Occipital lobe (tissue), 1 donor: ENCODE measurements at regions not wholly inside any gene's neighbourhood (a gene's known extent, or its start where the extent isn't known, plus 50 kb on each side); places are given as distances from the start of the nearest gene placed in this dataset.
"Not testable (repeated sequence)": the region's sequence is repeated elsewhere in the genome, so short reads cannot be mapped to it uniquely, and the experiment has no call there.

Experiments
- DNase-seq: peaks from one replicate; lab custom pipeline; 2025; lab: John Stamatoyannopoulos, UW

DNA sequence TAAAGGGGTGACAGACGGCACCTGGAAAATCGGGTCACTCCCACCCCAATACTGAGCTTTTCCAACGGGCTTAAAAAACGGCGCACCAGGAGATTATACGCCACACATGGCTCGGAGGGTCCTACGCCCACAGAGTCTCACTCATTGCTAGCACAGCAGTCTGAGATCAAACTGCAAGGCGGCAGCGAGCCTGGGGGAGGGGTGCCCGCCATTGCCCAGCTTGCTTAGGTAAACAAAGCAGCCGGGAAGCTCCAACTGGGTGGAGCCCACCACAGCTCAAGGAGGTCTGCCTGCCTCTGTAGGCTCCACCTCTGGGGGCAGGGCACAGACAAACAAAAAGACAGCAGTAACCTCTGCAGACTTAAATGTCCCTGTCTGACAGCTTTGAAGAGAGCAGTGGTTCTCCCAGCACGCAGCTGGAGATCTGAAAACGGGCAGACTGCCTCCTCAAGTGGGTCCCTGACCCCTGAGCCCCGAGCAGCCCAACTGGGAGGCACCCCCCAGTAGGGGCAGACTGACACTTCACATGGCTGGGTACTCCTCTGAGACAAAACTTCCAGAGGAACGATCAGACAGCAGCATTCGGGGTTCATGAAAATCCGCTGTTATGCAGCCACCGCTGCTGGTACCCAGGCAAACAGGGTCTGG, 162.8 kb upstream of the GJE1 start:
- not testable (repeated sequence) for DNase-seq

DNA sequence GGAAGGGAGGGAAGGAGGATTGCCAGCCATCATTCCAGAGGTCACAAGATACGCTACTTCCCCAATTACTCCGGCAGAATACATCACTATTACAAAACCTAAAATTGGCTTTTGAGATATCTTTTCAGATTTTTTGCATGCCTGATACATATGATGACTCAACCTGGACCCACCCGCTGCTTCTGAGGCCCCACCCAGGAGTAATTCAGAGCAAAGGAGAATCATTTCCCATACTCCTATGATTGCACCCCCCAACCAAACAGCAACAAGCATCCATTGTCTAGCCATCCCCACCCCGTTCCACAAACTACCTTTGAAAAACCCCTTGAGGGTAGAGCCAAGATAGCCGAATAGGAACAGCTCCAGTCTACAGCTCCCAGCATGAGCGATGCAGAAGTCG, 163.5 kb upstream of the GJE1 start:
- DNase-seq = no peak

DNA sequence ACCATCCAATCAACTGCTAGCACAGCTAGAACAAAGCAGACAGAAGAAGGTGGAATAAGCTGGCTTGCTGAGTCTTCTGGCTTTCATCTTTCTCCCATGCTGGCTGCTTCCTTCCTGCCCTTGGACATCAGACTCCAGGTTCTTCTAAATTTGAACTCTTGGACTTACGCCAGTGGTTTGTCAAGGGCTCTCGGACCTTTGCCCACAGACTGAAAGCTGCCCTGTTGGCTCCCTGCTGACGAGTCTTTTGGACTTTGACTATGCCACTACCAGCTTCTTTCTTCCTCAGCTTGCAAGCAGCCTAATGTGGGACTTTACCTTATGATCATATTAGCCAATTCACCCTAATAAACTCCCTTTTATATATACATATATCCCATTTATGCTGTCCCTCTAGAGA, 164.1 kb upstream of the GJE1 start:
- DNase-seq = no peak

- DNase-seq = no peak
These were observed 167.6 kb upstream of the GJE1 start for GRCh38 chr6:141965016-141965545.

GRCh38 chr6:141963543-141964295, 169.0 kb upstream of the GJE1 start:
- DNase-seq = no peak

- DNase-seq = no peak
These were observed 175.5 kb upstream of the GJE1 start for GRCh38 chr6:141957271-141957670.

DNA sequence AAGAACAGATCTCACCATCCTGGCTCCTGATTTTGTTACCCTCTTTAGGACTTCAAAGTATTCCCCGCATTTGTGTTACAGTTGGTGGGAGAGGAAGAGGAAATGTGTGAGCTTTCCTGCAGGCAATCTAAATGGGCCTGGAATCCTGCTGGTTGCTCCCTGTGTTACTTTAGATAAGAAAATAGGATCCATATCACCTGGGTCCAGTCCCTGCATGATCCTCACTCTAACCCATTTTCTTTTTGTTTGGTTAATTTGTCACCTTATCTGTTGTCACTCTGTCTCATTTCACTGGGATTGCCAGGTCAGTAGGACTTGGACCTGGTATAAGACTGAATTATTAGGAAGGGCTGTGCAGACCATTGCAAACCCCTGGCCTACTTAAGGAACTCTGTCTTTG, 175.9 kb upstream of the GJE1 start:
- no peak for DNase-seq

DNA sequence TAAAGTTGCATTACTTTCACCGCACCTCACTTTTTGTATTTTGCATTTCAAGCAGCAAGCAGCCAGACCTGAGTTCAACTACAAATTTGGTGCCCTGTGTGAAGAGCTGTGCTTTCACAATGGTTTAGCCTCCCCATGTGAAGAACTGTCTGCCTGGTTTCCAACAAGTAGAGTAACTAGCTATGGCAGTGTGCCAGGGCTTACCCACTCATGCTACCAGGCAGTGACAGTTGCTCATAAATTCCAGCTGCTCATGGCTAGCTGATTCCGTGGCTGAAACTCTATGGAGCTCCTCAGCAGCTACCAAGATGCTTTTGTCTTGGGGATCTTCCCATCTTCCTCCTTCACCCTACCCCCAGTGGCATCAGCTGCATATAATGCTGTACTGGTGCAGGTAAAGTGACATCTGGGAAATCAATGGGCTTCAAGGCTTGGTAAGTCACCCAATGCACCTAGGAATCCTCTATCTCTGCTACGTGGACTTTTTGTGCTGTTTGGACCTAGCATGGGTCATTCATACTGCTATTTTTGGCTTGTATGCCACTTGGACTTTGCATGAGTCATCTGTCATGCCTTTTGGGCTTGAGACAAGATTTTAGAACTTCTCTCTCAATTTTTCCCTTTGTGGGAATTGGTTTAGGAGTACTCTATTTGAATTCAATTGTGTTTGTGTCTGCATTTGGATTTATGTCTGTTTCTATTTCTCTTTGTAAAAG, 176.5 kb upstream of the GJE1 start:
- DNase-seq = peak; percentile 3

GRCh38 chr6:141953072-141953471, 179.7 kb upstream of the GJE1 start:
- no peak for DNase-seq

DNA sequence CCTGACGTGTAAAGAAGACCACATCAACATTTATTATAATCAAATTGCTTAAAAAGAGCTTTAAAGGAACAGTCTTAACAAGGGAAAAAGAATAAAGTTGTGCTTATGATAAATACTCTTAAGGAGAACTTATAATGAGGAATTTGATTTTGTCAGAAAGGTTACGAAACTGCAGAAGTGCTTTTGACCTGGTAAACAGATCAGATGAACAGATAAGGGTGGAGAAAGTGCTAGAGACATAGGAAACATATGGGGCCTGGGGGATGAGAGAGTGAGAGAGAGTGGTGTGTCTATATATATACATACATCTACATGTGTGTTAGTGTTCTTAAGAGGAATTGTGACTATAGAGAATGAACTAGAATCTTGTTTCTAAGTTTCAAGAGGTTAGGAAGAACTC, 186.2 kb upstream of the GJE1 start:
- no peak for DNase-seq

- no peak for DNase-seq
These were observed 194.1 kb upstream of the GJE1 start for GRCh38 chr6:141938664-141939063.

DNA sequence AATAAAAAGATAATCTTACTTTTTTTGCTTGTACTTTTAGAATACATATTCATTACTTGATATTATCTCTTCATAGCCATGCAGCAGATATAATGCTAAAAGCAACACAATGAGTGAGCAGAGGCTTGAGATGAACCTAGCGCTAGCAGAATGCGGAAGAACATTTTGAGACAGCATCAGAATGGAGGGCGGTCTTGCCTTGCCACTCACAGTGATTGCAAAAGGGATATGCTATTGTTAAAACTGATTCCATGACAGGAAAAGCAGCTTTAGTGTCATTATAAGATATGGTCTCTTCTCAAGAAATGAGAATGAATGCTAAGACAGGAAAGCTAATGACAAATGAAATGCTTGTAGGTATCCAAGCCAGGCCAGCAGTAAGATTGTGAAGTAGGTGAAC, 200.0 kb upstream of the GJE1 start:
- DNase-seq = no peak

DNA sequence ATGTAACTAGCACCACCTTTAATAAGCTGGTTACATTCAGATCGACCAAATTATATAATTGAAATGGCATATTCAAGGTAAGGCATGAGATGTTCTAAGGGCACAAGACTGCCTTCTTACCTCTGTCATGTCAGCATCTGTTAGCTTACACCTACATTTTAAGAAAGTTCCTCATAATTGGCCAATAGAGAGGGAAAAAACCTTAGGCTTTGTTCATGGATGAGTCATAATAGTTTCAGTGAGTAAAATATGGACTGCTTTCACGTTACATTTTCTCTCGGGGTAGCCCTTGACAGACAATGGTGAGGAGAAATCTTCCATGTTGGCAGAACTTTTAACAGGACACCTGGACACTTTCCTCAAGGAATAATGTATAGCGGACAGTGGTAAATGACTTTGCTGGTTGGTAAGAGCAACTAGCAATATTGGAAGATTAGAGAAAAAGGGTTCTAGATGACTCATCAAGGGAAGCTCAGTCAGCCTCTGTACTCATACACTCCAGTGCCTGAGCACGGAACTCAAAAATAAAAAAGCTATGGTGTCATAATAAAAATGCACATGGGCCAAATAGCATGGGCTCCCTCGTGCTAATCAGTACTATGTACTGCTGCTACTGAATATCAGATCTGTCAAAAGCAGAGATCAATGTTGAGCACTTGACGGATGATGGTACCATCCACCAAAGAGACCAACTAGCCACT, 206.4 kb upstream of the GJE1 start:
- not testable (repeated sequence) for DNase-seq

DNA sequence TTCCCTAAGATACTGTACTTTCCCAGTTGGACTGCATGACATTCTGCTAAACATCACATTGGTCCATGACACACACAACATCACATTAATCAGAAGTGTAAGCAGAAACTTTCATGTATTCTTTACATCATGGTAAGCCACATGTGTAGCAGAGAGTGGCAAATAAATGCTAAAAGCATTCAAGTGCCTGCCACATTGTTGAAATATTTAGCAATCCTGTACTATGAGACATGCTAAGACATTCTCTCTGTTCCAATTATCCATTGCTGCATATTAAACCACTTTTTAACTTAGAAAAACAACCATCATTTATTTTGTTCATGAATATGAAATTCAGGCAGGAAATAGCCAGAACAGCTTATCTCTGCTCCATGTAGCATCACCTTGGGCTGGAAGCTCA, 207.7 kb upstream of the GJE1 start:
- no peak for DNase-seq

GRCh38 chr6:141922898-141923297, 209.8 kb upstream of the GJE1 start:
- no peak for DNase-seq

DNA sequence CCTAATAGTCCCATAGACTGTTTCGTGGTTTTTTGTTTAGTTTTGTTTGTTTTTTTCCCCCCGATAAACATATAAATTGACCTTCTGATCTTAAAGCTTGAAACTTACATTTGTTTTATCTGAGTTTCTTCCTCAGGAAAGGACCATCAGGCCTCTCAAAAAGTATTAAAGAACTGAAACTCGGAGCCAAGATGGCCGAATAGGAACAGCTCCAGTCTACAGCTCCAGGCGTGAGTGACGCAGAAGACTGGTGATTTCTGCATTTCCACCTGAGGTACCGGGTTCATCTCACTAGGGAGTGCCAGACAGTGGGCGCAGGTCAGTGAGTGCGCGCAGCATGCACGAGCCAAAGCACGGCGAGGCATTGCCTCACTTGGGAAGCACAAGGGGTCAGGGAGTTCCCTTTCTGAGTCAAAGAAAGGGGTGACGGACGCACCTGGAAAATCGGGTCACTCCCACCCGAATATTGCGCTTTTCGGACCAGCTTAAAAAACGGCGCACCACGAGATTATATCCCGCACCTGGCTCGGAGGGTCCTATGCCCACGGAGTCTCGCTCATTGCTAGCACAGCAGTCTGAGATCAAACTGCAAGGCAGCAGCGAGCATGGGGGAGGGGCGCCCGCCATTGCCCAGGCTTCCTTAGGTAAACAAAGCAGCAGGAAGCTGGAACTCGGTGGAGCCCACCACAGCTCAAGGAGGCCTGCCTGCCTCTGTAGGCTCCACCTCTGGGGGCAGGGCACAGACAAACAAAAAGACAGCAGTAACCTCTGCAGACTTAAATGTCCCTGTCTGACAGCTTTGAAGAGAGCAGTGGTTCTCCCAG, 215.8 kb upstream of the GJE1 start:
- not testable (repeated sequence) for DNase-seq

DNA sequence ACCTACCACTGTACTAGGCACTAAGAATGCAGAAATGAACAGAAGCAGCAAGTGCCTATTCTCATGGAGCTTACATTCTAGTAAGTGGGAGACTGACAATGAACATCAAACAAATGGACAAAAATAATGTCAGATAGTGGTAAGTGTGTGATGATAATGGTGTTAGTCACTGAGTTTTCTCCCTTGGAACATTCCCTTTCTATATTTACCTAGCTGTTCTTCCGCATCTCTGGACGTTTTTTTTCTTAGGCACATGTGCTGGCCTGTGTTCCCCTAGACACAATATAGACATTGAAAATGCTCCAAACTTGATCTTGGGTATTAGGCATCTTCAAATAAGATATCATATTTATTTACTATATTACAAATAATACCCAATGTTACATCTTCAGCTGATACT, 218.1 kb upstream of the GJE1 start:
- DNase-seq = no peak

DNA sequence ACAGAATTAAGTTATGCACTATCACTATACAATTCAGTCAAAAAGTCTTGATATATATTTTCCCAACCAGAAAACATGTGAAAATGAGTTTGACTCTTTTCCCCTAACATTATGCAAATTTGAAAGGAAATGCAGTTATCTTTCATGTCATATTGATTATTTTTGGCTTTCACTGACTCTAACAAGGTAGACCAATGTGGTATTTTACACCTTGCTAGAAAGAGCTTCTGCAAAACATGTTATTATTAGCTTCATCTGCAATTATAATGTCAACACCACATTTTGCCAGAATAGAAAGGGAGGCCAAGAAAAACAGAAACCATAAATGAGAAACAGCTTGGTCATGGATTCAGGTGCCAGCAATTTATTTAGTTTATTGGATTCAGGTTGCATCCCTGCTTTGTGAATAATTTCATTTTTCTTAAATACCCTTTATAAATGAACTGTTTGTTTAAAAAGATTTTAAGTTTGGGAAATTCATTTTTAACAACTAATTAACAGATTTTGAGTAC, 226.1 kb upstream of the GJE1 start:
- no peak for DNase-seq

GRCh38 chr6:141890661-141891060, 242.1 kb upstream of the GJE1 start:
- no peak for DNase-seq

DNA sequence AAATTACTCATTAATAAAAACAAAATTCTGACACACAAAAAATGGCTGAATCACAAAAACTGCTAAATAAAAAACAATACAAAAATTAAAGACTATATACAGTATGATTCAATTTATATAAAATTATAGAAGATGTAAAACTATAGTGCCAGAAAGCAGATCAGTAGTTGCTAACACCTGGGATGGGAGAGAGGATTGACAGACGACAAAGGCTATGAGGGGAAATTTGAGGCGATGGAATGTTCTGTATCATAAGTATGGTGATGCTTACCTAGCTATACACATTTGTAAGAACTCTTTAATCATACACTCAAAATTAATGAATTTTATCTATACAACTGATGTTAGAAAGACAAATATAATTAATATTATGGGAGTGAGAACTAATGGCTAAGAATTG, 247.9 kb upstream of the GJE1 start:
- DNase-seq = no peak

- no peak for DNase-seq
These were observed 254.0 kb upstream of the GJE1 start for GRCh38 chr6:141878686-141879085.
